ENCODE measurements at regions not wholly inside any gene's neighbourhood (a gene's known extent, or its start where the extent isn't known, plus 50 kb on each side); places are given as distances from the start of the nearest gene placed in this dataset.

- Histone ChIP-seq H3K27me3 (replicated peaks in 1 of 2; ENCODE audit: control insufficient read depth in 2 of 2, extremely low read depth in 1 of 2, insufficient read depth in 2 of 2, low read length in 1 of 2) (no peaks in the 10 kb centered on the region), H3K36me3 (ENCODE audit: control insufficient read depth in 2 of 2, extremely low read depth in 1 of 2, insufficient read depth in 1 of 2, low read length in 1 of 2) (no peaks in the 10 kb centered on the region), H3K27ac (ENCODE audit: low read length) (no peak overlapping the region), H3K4me1 (ENCODE audit: control insufficient read depth in 1 of 2, extremely low read depth in 1 of 2, insufficient read depth in 2 of 2, low read length in 2 of 2) (no peaks in the 10 kb centered on the region), H3K4me3 (ENCODE audit: control insufficient read depth in 1 of 2, extremely low read depth in 1 of 2, low read length in 1 of 2) (no peak overlapping the region), H3K9me3 (no peaks in the 10 kb centered on the region)
- no peak overlapping the region for H3K4me3 Mint-ChIP-seq
- peaks cover 0 to 4% (median 4%) of the 10 kb centered on the region in 3 donors for H3K9me3 Mint-ChIP-seq
- H3K4me1 Mint-ChIP-seq = no peaks in the 10 kb centered on the region
- ATAC-seq (replicated peaks in 1 of 4) (no peak), DNase-seq (no peak)
- ChIA-PET CTCF (no interaction called here), POLR2A (no interaction called here)
- H3K27me3 Mint-ChIP-seq = peaks cover 0 to 4% of the 10 kb centered on the region in 2 donors
- no peak overlapping the region for H3K27ac Mint-ChIP-seq
- no peaks in the 10 kb centered on the region for H3K36me3 Mint-ChIP-seq
- 100% methylated on average over 1 of the region's 1 CpG for WGBS (ENCODE audit: insufficient coverage)
These were observed 249.8 kb upstream of the MAD2L1 start for GRCh38 chr4:120316416-120316815.

DNA sequence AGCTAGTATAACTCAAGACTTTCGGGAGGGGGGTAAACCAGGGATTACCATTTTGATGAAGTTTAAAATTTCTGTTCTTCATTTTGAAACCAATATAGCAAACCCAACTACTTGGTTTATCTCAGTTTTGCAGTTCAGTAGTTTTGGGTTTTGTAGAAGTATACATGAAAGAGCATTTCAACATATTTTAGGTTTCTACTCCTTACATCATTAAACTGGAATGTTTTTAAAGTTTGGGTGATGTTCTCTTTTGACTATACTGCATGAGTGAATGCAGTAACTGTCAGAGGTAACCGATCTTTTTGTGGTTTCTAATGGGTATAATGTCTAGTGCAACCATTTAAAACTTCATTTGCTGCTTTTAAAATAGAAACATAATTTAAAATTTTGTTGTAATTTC, 248.3 kb upstream of the MAD2L1 start:
- Histone ChIP-seq H3K4me3 (ENCODE audit: control insufficient read depth in 1 of 2, extremely low read depth in 1 of 2, low read length in 1 of 2) (no peak overlapping the region), H3K27ac (ENCODE audit: low read length) (no peak overlapping the region), H3K4me1 (ENCODE audit: control insufficient read depth in 1 of 2, extremely low read depth in 1 of 2, insufficient read depth in 2 of 2, low read length in 2 of 2) (no peaks in the 10 kb centered on the region), H3K9me3 (no peaks in the 10 kb centered on the region), H3K36me3 (ENCODE audit: control insufficient read depth in 2 of 2, extremely low read depth in 1 of 2, insufficient read depth in 1 of 2, low read length in 1 of 2) (no peaks in the 10 kb centered on the region), H3K27me3 (replicated peaks in 1 of 2; ENCODE audit: control insufficient read depth in 2 of 2, extremely low read depth in 1 of 2, insufficient read depth in 2 of 2, low read length in 1 of 2) (no peaks in the 10 kb centered on the region)
- H3K9me3 Mint-ChIP-seq = peaks cover 0 to 11% (median 8%) of the 10 kb centered on the region in 3 donors
- H3K36me3 Mint-ChIP-seq = no peaks in the 10 kb centered on the region
- no CpG with 5 or more reads among the region's 2 CpGs for WGBS (ENCODE audit: insufficient coverage)
- no peak for DNase-seq
- H3K27me3 Mint-ChIP-seq = peaks cover 0 to 4% of the 10 kb centered on the region in 2 donors
- no peaks in the 10 kb centered on the region for H3K4me1 Mint-ChIP-seq
- H3K27ac Mint-ChIP-seq = no peak overlapping the region
- POLR2A ChIA-PET = no interaction called here
- ATAC-seq (replicated peaks in 1 of 4) = no peak
- CTCF ChIA-PET = no interaction called here
- H3K4me3 Mint-ChIP-seq = no peak overlapping the region

GRCh38 chr4:120304801-120305200, 238.2 kb upstream of the MAD2L1 start:
- no peak overlapping the region for H3K4me3 ChIP-seq (ENCODE audit: control insufficient read depth in 1 of 2, extremely low read depth in 1 of 2, low read length in 1 of 2)
- no peaks in the 10 kb centered on the region for H3K4me1 ChIP-seq (ENCODE audit: control insufficient read depth in 1 of 2, extremely low read depth in 1 of 2, insufficient read depth in 2 of 2, low read length in 2 of 2)
- no peaks in the 10 kb centered on the region for H3K27me3 ChIP-seq (replicated peaks in 1 of 2; ENCODE audit: control insufficient read depth in 2 of 2, extremely low read depth in 1 of 2, insufficient read depth in 2 of 2, low read length in 1 of 2)
- no peak for ATAC-seq (replicated peaks in 1 of 4)
- Mint-ChIP-seq H3K27me3 (peaks cover 0 to 3% of the 10 kb centered on the region in 2 donors), H3K27ac (no peak overlapping the region), H3K36me3 (no peaks in the 10 kb centered on the region), H3K9me3 (peaks cover 0 to 4% (median 0%) of the 10 kb centered on the region in 3 donors), H3K4me1 (no peaks in the 10 kb centered on the region), H3K4me3 (no peak overlapping the region)
- CTCF ChIA-PET = no interaction called here
- POLR2A ChIA-PET = no interaction called here
- H3K36me3 ChIP-seq (ENCODE audit: control insufficient read depth in 2 of 2, extremely low read depth in 1 of 2, insufficient read depth in 1 of 2, low read length in 1 of 2) = no peaks in the 10 kb centered on the region
- H3K9me3 ChIP-seq = no peaks in the 10 kb centered on the region
- H3K27ac ChIP-seq (ENCODE audit: low read length) = no peak overlapping the region
- WGBS (ENCODE audit: insufficient coverage) = no CpG with 5 or more reads among the region's 2 CpGs
- no peak for DNase-seq

- ChIA-PET CTCF (no interaction called here), POLR2A (no interaction called here)
- H3K36me3 ChIP-seq (ENCODE audit: control insufficient read depth in 2 of 2, extremely low read depth in 1 of 2, insufficient read depth in 1 of 2, low read length in 1 of 2) = no peaks in the 10 kb centered on the region
- H3K4me1 ChIP-seq (ENCODE audit: control insufficient read depth in 1 of 2, extremely low read depth in 1 of 2, insufficient read depth in 2 of 2, low read length in 2 of 2) = no peaks in the 10 kb centered on the region
- Mint-ChIP-seq H3K27me3 (no peaks in the 10 kb centered on the region), H3K4me3 (no peak overlapping the region), H3K27ac (no peak overlapping the region), H3K9me3 (peaks cover 0 to 4% (median 0%) of the 10 kb centered on the region in 3 donors), H3K36me3 (no peaks in the 10 kb centered on the region), H3K4me1 (no peaks in the 10 kb centered on the region)
- no peak for ATAC-seq (replicated peaks in 1 of 4)
- H3K27me3 ChIP-seq (replicated peaks in 1 of 2; ENCODE audit: control insufficient read depth in 2 of 2, extremely low read depth in 1 of 2, insufficient read depth in 2 of 2, low read length in 1 of 2) = no peaks in the 10 kb centered on the region
- no peak overlapping the region for H3K4me3 ChIP-seq (ENCODE audit: control insufficient read depth in 1 of 2, extremely low read depth in 1 of 2, low read length in 1 of 2)
- no peak for DNase-seq
- no peaks in the 10 kb centered on the region for H3K9me3 ChIP-seq
- H3K27ac ChIP-seq (ENCODE audit: low read length) = no peak overlapping the region
- WGBS (ENCODE audit: insufficient coverage) = no CpG with 5 or more reads among the region's 2 CpGs
These were observed 233.0 kb upstream of the MAD2L1 start for GRCh38 chr4:120299631-120300030.

GRCh38 chr4:120293341-120293740, 226.7 kb upstream of the MAD2L1 start:
- ATAC-seq (replicated peaks in 1 of 4) = no peak
- no peak overlapping the region for H3K4me3 ChIP-seq (ENCODE audit: control insufficient read depth in 1 of 2, extremely low read depth in 1 of 2, low read length in 1 of 2)
- no peaks in the 10 kb centered on the region for H3K4me1 ChIP-seq (ENCODE audit: control insufficient read depth in 1 of 2, extremely low read depth in 1 of 2, insufficient read depth in 2 of 2, low read length in 2 of 2)
- no peaks in the 10 kb centered on the region for H3K36me3 ChIP-seq (ENCODE audit: control insufficient read depth in 2 of 2, extremely low read depth in 1 of 2, insufficient read depth in 1 of 2, low read length in 1 of 2)
- no peaks in the 10 kb centered on the region for H3K9me3 ChIP-seq
- Mint-ChIP-seq H3K36me3 (no peaks in the 10 kb centered on the region), H3K27me3 (no peaks in the 10 kb centered on the region), H3K4me1 (no peaks in the 10 kb centered on the region), H3K4me3 (no peak overlapping the region), H3K9me3 (no peaks in the 10 kb centered on the region), H3K27ac (no peak overlapping the region)
- DNase-seq = no peak
- no peak overlapping the region for H3K27ac ChIP-seq (ENCODE audit: low read length)
- H3K27me3 ChIP-seq (replicated peaks in 1 of 2; ENCODE audit: control insufficient read depth in 2 of 2, extremely low read depth in 1 of 2, insufficient read depth in 2 of 2, low read length in 1 of 2) = no peaks in the 10 kb centered on the region
- ChIA-PET CTCF (no interaction called here), POLR2A (no interaction called here)
- WGBS (ENCODE audit: insufficient coverage) = 85% methylated on average over 2 of the region's 4 CpGs

DNA sequence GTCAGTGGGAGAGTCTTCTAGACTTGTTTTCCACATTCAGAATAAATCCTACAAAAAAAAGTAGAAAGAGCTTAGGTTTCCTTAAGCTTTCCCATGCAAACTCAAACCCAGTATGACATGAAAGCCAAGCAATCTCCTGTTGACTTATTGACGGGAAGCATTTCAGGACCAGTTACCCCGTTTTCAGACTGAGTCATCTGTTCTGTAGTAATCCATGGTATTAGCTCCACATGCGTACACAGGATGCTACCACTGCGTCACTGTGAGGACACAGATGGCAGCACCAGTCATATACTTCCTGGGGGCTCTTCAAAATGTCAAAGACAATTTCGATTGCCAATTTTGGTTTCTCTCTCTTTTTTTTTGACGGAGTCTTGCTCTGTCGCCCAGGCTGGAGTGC, 224.9 kb upstream of the MAD2L1 start:
- no peak overlapping the region for H3K27ac Mint-ChIP-seq
- no peak for DNase-seq
- H3K9me3 ChIP-seq = no peaks in the 10 kb centered on the region
- 75% methylated on average over 5 of the region's 7 CpGs for WGBS (ENCODE audit: insufficient coverage)
- H3K36me3 ChIP-seq (ENCODE audit: control insufficient read depth in 2 of 2, extremely low read depth in 1 of 2, insufficient read depth in 1 of 2, low read length in 1 of 2) = no peaks in the 10 kb centered on the region
- H3K4me3 ChIP-seq (ENCODE audit: control insufficient read depth in 1 of 2, extremely low read depth in 1 of 2, low read length in 1 of 2) = no peak overlapping the region
- ChIA-PET POLR2A (no interaction called here), CTCF (interaction anchor here in 1 of 2 donors (0.6 kb wide), 1 partner anchor 442 kb away, joined by 6 read pairs; no protein-coding TSS in a partner anchor)
- H3K4me1 ChIP-seq (ENCODE audit: control insufficient read depth in 1 of 2, extremely low read depth in 1 of 2, insufficient read depth in 2 of 2, low read length in 2 of 2) = no peaks in the 10 kb centered on the region
- no peaks in the 10 kb centered on the region for H3K4me1 Mint-ChIP-seq
- no peak for ATAC-seq (replicated peaks in 1 of 4)
- no peaks in the 10 kb centered on the region for H3K27me3 Mint-ChIP-seq
- no peaks in the 10 kb centered on the region for H3K9me3 Mint-ChIP-seq
- H3K27ac ChIP-seq (ENCODE audit: low read length) = no peak overlapping the region
- no peaks in the 10 kb centered on the region for H3K36me3 Mint-ChIP-seq
- H3K27me3 ChIP-seq (replicated peaks in 1 of 2; ENCODE audit: control insufficient read depth in 2 of 2, extremely low read depth in 1 of 2, insufficient read depth in 2 of 2, low read length in 1 of 2) = no peaks in the 10 kb centered on the region
- H3K4me3 Mint-ChIP-seq = no peak overlapping the region

DNA sequence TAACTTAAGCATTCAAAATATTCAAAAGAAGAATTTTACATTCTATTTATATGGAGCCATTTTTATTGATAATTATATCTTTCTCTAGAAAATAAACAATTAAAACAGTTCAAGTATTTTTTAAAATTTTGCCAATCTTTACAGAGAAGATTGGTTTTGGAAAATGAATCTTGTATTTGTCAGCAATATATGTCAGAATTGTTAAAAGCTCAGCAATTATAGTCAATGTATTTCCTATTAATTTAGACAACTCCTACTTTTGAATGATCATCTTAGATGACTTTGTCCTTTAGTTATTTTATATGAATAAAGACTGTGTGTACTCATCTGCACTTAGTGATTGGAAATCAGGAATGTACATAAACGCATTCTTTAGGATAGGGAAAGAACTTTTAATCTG, 223.9 kb upstream of the MAD2L1 start:
- Mint-ChIP-seq H3K27ac (no peak overlapping the region), H3K4me3 (no peak overlapping the region), H3K9me3 (no peaks in the 10 kb centered on the region), H3K4me1 (no peaks in the 10 kb centered on the region), H3K36me3 (no peaks in the 10 kb centered on the region), H3K27me3 (no peaks in the 10 kb centered on the region)
- no peak overlapping the region for H3K4me3 ChIP-seq (ENCODE audit: control insufficient read depth in 1 of 2, extremely low read depth in 1 of 2, low read length in 1 of 2)
- H3K9me3 ChIP-seq = no peaks in the 10 kb centered on the region
- no peak for DNase-seq
- no peak for ATAC-seq (replicated peaks in 1 of 4)
- POLR2A ChIA-PET = no interaction called here
- no peaks in the 10 kb centered on the region for H3K27me3 ChIP-seq (replicated peaks in 1 of 2; ENCODE audit: control insufficient read depth in 2 of 2, extremely low read depth in 1 of 2, insufficient read depth in 2 of 2, low read length in 1 of 2)
- H3K4me1 ChIP-seq (ENCODE audit: control insufficient read depth in 1 of 2, extremely low read depth in 1 of 2, insufficient read depth in 2 of 2, low read length in 2 of 2) = no peaks in the 10 kb centered on the region
- H3K27ac ChIP-seq (ENCODE audit: low read length) = no peak overlapping the region
- no CpG with 5 or more reads among the region's 1 CpG for WGBS (ENCODE audit: insufficient coverage)
- no peaks in the 10 kb centered on the region for H3K36me3 ChIP-seq (ENCODE audit: control insufficient read depth in 2 of 2, extremely low read depth in 1 of 2, insufficient read depth in 1 of 2, low read length in 1 of 2)
- CTCF ChIA-PET = no interaction called here
